ENCODE measurements at regions not wholly inside any gene's neighbourhood (a gene's known extent, or its start where the extent isn't known, plus 50 kb on each side); places are given as distances from the start of the nearest gene placed in this dataset.

- Mint-ChIP-seq H3K9me3 (ENCODE audit: unreplicated experiment) (no peaks in the 10 kb centered on the region), H3K27me3 (ENCODE audit: insufficient read depth, unreplicated experiment) (no peaks in the 10 kb centered on the region), H3K27ac (ENCODE audit: unreplicated experiment) (no peak overlapping the region), H3K4me3 (ENCODE audit: unreplicated experiment) (no peak overlapping the region), H3K36me3 (ENCODE audit: insufficient read depth, unreplicated experiment) (no peaks in the 10 kb centered on the region), H3K4me1 (ENCODE audit: low read depth, unreplicated experiment) (no peaks in the 10 kb centered on the region)
- ChIA-PET CTCF (no interaction called here), POLR2A (no interaction called here)
- Histone ChIP-seq H3K4me3 (ENCODE audit: low read depth, low read length) (no peak overlapping the region), H3K36me3 (ENCODE audit: control insufficient read depth, insufficient read depth, low read length) (no peaks in the 10 kb centered on the region), H3K27me3 (replicated peaks; ENCODE audit: control insufficient read depth, insufficient read depth, low read length) (no peaks in the 10 kb centered on the region), H3K4me1 (no peaks in the 10 kb centered on the region), H3K9me3 (no peaks in the 10 kb centered on the region)
- no peak for DNase-seq
- intact Hi-C loops (cut with micrococcal nuclease; ENCODE audit: unreplicated experiment): no loop called here
- TF ChIP-seq CTCF (IDR thresholded peaks at IDR 0.05; ENCODE audit: insufficient read depth in 1 of 2, low read depth in 1 of 2, low read length in 1 of 2, severe bottlenecking in 1 of 2, unreplicated experiment in 1 of 2): no peak
- no TSS peak for BruUV-seq (replicated peaks)
Measured at GRCh38 chr4:177861551-177862094, 419.4 kb upstream of the AGA start.

GRCh38 chr4:177862541-177863176 is 420.4 kb upstream of the AGA start:
- TF ChIP-seq CTCF (IDR thresholded peaks at IDR 0.05; ENCODE audit: insufficient read depth in 1 of 2, low read depth in 1 of 2, low read length in 1 of 2, severe bottlenecking in 1 of 2, unreplicated experiment in 1 of 2): no peak
- Histone ChIP-seq H3K9me3 (no peaks in the 10 kb centered on the region), H3K27me3 (replicated peaks; ENCODE audit: control insufficient read depth, insufficient read depth, low read length) (no peaks in the 10 kb centered on the region), H3K36me3 (ENCODE audit: control insufficient read depth, insufficient read depth, low read length) (no peaks in the 10 kb centered on the region), H3K4me3 (ENCODE audit: low read depth, low read length) (no peak overlapping the region), H3K4me1 (no peaks in the 10 kb centered on the region)
- Mint-ChIP-seq H3K4me1 (ENCODE audit: low read depth, unreplicated experiment) (no peaks in the 10 kb centered on the region), H3K27me3 (ENCODE audit: insufficient read depth, unreplicated experiment) (no peaks in the 10 kb centered on the region), H3K36me3 (ENCODE audit: insufficient read depth, unreplicated experiment) (no peaks in the 10 kb centered on the region), H3K9me3 (ENCODE audit: unreplicated experiment) (no peaks in the 10 kb centered on the region), H3K4me3 (ENCODE audit: unreplicated experiment) (no peak overlapping the region), H3K27ac (ENCODE audit: unreplicated experiment) (no peak overlapping the region)
- intact Hi-C loops (cut with micrococcal nuclease; ENCODE audit: unreplicated experiment): no loop called here
- no TSS peak for BruUV-seq (replicated peaks)
- no peak for DNase-seq
- ChIA-PET CTCF (no interaction called here), POLR2A (no interaction called here)

GRCh38 chr4:177879851-177880250 is 437.6 kb upstream of the AGA start:
- CTCF ChIA-PET: no interaction called here
- peak in 1 of 2 experiments; percentile 25 for DNase-seq

More at GRCh38 chr4:177879851-177880250, 437.6 kb upstream of the AGA start:
- Mint-ChIP-seq H3K4me1 (ENCODE audit: low read depth, unreplicated experiment) (no peaks in the 10 kb centered on the region), H3K4me3 (ENCODE audit: unreplicated experiment) (no peak overlapping the region), H3K9me3 (ENCODE audit: unreplicated experiment) (no peaks in the 10 kb centered on the region), H3K27me3 (ENCODE audit: insufficient read depth, unreplicated experiment) (no peaks in the 10 kb centered on the region), H3K27ac (ENCODE audit: unreplicated experiment) (no peak overlapping the region), H3K36me3 (ENCODE audit: insufficient read depth, unreplicated experiment) (no peaks in the 10 kb centered on the region)
- Histone ChIP-seq H3K27me3 (replicated peaks; ENCODE audit: control insufficient read depth, insufficient read depth, low read length) (no peaks in the 10 kb centered on the region), H3K4me3 (ENCODE audit: low read depth, low read length) (no peak overlapping the region), H3K36me3 (ENCODE audit: control insufficient read depth, insufficient read depth, low read length) (no peaks in the 10 kb centered on the region), H3K4me1 (no peaks in the 10 kb centered on the region), H3K9me3 (no peaks in the 10 kb centered on the region)
- POLR2A ChIA-PET: no interaction called here
- BruUV-seq (replicated peaks): no TSS peak
- peak; percentile 27 to 28 for TF ChIP-seq CTCF (IDR thresholded peaks at IDR 0.05; ENCODE audit: insufficient read depth in 1 of 2, low read depth in 1 of 2, low read length in 1 of 2, severe bottlenecking in 1 of 2, unreplicated experiment in 1 of 2)
- intact Hi-C loops (cut with micrococcal nuclease; ENCODE audit: unreplicated experiment): loop anchor here (1.0 kb wide), 1 partner anchor 213 kb away; no protein-coding TSS in a partner anchor

Data from Caco-2 (cell line).